ENCODE measurements at regions not wholly inside any gene's neighbourhood (a gene's known extent, or its start where the extent isn't known, plus 50 kb on each side); places are given as distances from the start of the nearest gene placed in this dataset.

GRCh38 chr7:109131141-109131540, 561.5 kb downstream of the DNAJB9 start:
- no peak overlapping the region for H3K27ac ChIP-seq (ENCODE audit: low read depth, low read length, poor library complexity, severe bottlenecking)
- TF ChIP-seq EZH2 (IDR thresholded peaks at IDR 0.05; ENCODE audit: borderline replicate concordance, low read length): no peak
- TF ChIP-seq CTCF (IDR thresholded peaks at IDR 0.05; ENCODE audit: low read length): no peak
- H3F3A ChIP-seq (ENCODE audit: insufficient read depth, low read length): no peaks in the 10 kb centered on the region
- no peaks in the 10 kb centered on the region for H3K9me3 ChIP-seq (ENCODE audit: low read length)
- H3K27me3 ChIP-seq (ENCODE audit: insufficient read depth, low read length): no peaks in the 10 kb centered on the region
- H3K9ac ChIP-seq (ENCODE audit: low read length): no peak overlapping the region
- no peak overlapping the region for H3K4me2 ChIP-seq (ENCODE audit: low read length)
- H3K79me2 ChIP-seq (ENCODE audit: insufficient read depth, low read length): no peaks in the 10 kb centered on the region
- no peaks in the 10 kb centered on the region for H3K36me3 ChIP-seq (ENCODE audit: insufficient read depth, low read length)
- H3K4me3 ChIP-seq (ENCODE audit: low read depth, low read length, poor library complexity, severe bottlenecking): no peak overlapping the region
- no peaks in the 10 kb centered on the region for H3K4me1 ChIP-seq (ENCODE audit: insufficient read depth, low read length, severe bottlenecking)
- H2AFZ ChIP-seq (ENCODE audit: low read length): no peak overlapping the region
- no peaks in the 10 kb centered on the region for H4K20me1 ChIP-seq (ENCODE audit: insufficient read depth, low read length)
- no peaks in the 10 kb centered on the region for H3K9me2 ChIP-seq (ENCODE audit: low read depth, low read length)

- Histone ChIP-seq H2AFZ (ENCODE audit: low read length) (no peak overlapping the region), H3K79me2 (ENCODE audit: insufficient read depth, low read length) (no peaks in the 10 kb centered on the region)
These were observed 567.2 kb downstream of the DNAJB9 start for GRCh38 chr7:109136893-109137292.

GRCh38 chr7:109154748-109155147, 585.1 kb downstream of the DNAJB9 start:
- Histone ChIP-seq H3K27ac (ENCODE audit: low read depth, low read length, poor library complexity, severe bottlenecking) (no peak overlapping the region), H3K9me3 (ENCODE audit: low read length) (no peaks in the 10 kb centered on the region), H3K9ac (ENCODE audit: low read length) (no peak overlapping the region), H3K4me1 (ENCODE audit: insufficient read depth, low read length, severe bottlenecking) (no peaks in the 10 kb centered on the region), H3F3A (ENCODE audit: insufficient read depth, low read length) (no peaks in the 10 kb centered on the region), H3K4me2 (ENCODE audit: low read length) (no peak overlapping the region), H4K20me1 (ENCODE audit: insufficient read depth, low read length) (no peaks in the 10 kb centered on the region), H3K79me2 (ENCODE audit: insufficient read depth, low read length) (no peaks in the 10 kb centered on the region), H2AFZ (ENCODE audit: low read length) (no peak overlapping the region), H3K36me3 (ENCODE audit: insufficient read depth, low read length) (no peaks in the 10 kb centered on the region), H3K27me3 (ENCODE audit: insufficient read depth, low read length) (no peaks in the 10 kb centered on the region), H3K4me3 (ENCODE audit: low read depth, low read length, poor library complexity, severe bottlenecking) (no peak overlapping the region), H3K9me2 (ENCODE audit: low read depth, low read length) (no peaks in the 10 kb centered on the region)
- TF ChIP-seq EZH2 (IDR thresholded peaks at IDR 0.05; ENCODE audit: borderline replicate concordance, low read length): no peak
- TF ChIP-seq CTCF (IDR thresholded peaks at IDR 0.05; ENCODE audit: low read length): no peak

More at GRCh38 chr7:109136893-109137292, 567.2 kb downstream of the DNAJB9 start:
- Histone ChIP-seq H3K4me1 (ENCODE audit: insufficient read depth, low read length, severe bottlenecking) (no peaks in the 10 kb centered on the region), H3K9me2 (ENCODE audit: low read depth, low read length) (no peaks in the 10 kb centered on the region), H3K4me2 (ENCODE audit: low read length) (no peak overlapping the region), H3K27me3 (ENCODE audit: insufficient read depth, low read length) (no peaks in the 10 kb centered on the region), H3F3A (ENCODE audit: insufficient read depth, low read length) (no peaks in the 10 kb centered on the region), H3K4me3 (ENCODE audit: low read depth, low read length, poor library complexity, severe bottlenecking) (no peak overlapping the region), H3K36me3 (ENCODE audit: insufficient read depth, low read length) (no peaks in the 10 kb centered on the region), H3K9me3 (ENCODE audit: low read length) (no peaks in the 10 kb centered on the region), H3K9ac (ENCODE audit: low read length) (no peak overlapping the region), H3K27ac (ENCODE audit: low read depth, low read length, poor library complexity, severe bottlenecking) (no peak overlapping the region), H4K20me1 (ENCODE audit: insufficient read depth, low read length) (no peaks in the 10 kb centered on the region)
- TF ChIP-seq CTCF (IDR thresholded peaks at IDR 0.05; ENCODE audit: low read length) (no peak), EZH2 (IDR thresholded peaks at IDR 0.05; ENCODE audit: borderline replicate concordance, low read length) (no peak)
